Skin of body (tissue), 1 donor: ENCODE measurements at regions not wholly inside any gene's neighbourhood (a gene's known extent, or its start where the extent isn't known, plus 50 kb on each side); places are given as distances from the start of the nearest gene placed in this dataset.
"Not testable (repeated sequence)": the region's sequence is repeated elsewhere in the genome, so short reads cannot be mapped to it uniquely, and the experiment has no call there.

Source experiments
- DNase-seq: peaks from one replicate; lab custom pipeline; 2025; lab: John Stamatoyannopoulos, UW

DNA sequence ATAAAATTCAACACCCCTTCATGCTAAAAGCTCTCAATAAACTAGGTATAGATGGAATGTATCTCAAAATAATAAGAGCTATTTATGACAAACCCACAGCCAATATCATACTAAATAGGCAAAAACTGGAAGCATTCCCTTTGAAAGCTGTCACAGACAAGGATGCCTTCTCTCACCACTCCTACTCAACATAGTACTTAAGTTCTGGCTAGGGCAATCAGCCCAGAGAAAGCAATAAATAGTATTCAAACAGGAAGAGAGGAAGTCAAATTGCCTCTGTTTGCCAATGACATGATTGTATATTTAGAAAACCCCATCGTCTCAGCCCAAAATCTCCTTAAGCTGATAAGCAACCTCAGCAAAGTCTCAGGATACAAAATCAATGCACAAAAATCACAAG lies 673.8 kb upstream of the IGFBP3 start:
- DNase-seq, result not testable (repeated sequence)

DNA sequence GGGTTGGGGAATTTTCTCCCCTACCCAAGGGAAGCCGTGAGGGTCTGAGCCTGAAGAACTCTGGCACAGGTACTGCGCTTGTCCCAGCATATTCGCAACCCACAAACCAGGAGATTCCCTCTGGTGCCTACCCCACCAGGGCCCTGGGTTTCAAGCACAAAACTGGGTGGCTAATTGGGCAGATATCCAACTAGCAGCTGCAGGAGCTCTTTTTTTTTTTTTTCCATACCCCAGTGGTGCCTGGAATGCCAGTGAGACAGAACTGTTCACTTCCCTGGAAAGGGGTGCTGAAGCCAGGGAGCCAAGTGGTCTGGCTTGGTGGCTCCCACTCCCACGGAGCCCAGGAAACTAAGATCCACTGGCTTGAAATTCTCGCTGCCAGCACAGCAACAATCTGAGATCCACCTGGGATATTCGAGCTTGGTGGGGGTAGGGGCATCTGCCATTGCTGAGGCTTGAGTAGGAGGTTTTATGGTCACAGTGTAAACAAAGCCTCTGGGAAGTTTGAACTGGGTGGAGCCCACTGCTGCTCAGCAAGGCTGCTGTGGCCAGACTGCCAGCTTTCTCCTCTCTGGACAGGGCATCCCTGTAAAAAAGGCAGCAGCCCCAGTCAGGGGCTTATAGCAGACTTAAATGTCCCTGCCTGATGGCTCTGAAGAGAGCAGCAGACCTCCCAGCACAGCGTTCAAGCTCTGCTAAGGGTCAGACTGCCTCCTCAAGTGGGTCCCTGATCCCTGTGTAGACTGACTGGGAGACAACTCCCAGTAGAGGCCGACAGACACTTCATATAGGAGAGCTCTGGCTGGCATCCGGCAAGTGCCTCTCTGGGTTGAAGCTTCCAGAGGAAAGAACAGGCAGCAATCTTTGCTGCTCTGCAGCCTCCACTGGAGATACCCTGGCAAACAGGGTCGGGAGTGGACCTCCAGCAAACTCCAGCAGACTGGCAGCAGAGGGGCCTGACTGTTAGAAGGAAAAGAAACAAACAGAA lies 670.1 kb upstream of the IGFBP3 start:
- DNase-seq, result not testable (repeated sequence)

DNA sequence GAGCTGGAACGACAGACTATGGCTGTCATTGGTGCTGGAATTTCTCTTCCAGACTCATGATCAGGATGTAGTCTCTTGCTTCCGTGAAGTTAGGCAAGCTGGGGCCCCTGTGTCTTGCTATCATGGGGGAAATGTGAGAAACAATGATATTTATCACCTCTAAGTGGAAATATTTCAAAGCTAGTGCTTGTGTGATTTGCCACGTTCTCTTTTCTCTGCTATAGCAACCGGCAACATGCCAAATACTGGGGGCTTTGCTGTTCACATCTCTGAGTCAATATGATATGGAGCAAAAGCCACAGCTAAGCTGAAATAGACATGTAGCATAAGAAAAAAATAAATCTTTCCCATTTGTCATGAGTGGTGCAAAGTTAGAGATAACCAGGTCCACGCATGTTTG lies 668.2 kb upstream of the IGFBP3 start:
- no peak for DNase-seq

DNA sequence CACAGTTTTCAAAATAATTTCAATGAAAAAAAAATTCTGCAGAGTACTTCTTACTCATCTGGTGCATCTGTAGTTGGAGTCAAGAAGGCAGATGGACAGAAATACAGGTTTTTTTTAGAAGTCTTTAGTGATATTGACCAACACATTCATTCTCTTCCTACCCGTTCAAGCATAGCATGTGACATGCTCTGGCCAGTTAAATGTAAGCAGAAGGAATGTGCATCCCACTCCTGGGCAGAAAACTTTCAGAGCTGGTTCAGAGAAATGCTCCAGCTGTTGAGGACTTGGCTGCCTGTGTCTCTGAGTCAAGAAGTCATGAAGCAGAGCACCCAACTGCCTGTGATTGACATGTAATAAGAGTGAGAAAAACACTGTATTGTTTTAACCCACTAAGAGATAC lies 665.3 kb upstream of the IGFBP3 start:
- DNase-seq, result no peak

DNA sequence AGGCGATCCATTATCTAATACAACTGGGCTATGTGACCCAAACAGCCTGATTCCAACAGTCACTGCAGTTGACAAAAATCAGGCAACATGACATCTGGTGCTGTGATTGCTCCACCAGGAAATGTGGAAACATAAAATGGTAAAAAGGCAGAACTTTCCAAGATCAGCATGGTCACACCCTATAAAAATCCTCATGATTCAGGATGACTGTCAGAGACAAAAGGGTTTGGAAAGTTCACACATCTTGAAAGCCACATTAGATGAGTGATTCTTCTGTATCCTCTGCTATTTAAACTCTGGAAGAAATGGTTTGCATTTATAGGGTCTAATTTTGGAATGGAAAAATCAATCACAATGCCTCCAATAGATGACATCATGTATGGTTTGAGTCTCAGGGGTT lies 662.6 kb upstream of the IGFBP3 start:
- peak; percentile 91 for DNase-seq

DNA sequence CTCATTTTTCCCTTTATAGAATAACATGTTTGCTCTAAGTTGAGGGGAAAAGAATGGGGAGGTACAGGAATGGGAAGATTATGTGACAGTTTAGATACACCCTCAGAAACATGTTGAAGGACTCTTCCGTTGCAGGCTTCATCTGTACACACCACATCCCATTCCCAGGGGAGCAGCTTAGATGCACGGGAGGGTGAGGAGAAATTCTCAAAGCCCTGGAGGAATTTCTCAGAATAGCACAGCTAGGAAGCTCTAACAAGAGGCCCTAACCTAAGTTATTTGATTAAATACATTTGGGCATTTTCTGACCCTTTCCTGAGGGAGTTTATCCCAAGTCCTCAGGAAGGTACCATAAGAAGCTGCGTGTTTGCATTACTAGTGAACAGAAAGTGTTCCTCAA lies 660.2 kb upstream of the IGFBP3 start:
- no peak for DNase-seq

DNA sequence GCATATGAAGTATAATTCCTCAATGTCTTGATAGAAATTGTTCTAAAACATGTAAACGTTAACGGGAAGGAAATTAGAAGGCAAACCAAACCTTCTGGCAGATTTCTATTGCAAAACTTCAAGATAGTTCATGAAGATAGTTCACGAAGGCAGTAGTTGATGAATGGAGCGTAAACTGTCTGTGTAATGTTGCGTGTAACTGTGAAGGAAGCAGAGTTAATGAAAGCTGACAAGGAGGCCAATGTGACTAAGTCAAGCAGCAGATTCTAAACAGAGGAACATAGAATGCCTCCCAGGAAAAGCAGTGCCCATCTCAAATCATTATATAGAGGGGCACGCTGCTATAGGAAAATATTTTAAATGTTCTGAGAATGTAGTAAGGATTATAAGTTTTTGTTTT lies 659.7 kb upstream of the IGFBP3 start:
- DNase-seq, result peak; percentile 37

DNA sequence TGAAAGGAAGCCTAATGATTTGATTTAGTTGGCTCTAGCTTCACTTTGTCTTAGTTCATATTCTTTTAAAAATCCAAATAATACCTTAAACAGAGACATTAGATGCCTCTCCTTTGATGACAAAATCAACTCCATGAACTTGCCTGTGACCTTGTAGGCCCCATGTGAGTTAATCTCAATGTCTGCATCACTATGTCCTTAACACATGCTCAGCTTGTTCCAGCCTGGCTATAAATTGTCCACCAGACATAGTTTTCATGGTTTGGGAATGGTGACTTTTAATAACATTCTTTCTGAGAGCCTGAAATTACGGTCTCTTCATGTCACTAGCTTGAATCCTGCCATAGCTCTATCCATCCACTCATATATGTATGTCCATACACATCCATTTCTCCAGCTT lies 656.3 kb upstream of the IGFBP3 start:
- DNase-seq, result no peak

DNA sequence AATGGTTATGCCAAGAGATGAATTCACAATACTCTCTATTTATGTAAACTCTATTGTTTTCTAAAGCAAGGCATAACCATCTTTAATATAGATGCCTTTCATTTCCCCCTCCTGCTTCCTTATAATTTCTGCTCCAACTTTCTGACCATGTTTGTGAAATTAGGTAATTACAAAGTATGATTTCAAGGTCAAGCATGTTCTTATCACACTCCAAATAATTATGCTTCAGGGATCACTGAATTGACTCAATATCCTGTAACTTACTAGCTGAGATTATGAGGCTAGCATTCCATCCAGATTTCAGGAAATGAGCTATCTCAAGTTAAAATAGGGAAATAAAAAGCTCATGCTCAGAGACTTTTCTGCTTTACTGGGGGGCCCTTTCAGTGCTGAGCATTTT lies 655.9 kb upstream of the IGFBP3 start:
- no peak for DNase-seq

DNA sequence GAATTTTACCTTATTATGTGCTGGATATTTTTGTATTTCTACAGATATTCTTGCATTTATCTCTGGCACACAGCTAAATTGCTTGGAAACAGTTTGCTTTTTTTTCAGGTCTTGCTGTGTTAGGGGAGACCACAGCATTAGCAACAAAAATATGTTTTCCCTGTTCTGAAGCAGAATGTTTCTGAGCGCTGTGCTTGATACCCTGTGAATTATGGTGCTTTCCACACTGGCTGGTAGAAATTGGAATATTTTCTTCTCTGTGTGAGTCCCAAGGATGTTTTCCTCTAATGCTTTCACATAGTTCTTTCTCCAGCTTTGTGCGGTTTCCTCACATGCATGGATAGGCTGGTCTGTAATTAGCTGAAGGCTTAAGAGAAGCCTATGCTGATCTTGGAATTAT lies 651.6 kb upstream of the IGFBP3 start:
- peak; percentile 15 for DNase-seq

DNA sequence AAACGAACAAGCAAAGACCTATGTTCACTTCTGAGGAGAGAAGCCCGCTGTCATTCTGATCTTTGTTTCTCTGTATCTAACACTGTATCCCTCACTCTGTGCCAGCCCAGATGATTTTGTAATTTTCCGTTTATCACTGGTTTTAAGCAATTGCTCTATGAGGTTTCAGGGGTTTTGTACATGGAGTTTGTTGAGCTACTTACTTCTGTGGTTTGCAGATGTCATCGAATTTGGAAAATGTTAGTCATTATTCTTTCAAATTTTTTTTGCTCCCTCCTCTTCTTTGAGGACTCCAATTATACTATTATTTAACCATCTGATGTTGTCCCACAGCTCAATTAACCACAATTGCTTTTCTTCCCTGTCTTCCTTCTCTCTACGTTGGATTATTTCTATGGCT lies 650.9 kb upstream of the IGFBP3 start:
- DNase-seq, result no peak

DNA sequence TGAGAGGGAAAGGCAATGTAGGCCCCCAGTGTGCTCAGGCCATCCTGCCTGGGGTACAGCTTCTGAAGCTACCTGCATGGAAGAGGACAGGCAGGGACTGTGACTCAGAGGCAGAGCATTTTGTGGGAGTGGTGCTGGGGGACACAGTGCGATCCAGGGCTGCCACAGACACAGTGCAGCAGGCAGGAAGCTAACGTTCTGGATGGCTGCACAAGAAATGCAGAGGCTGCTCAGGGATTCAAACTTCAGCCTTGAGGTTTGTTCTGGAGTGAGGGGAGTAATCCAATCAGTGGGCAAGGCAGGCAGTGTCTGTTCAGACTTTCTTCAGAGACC lies 648.0 kb upstream of the IGFBP3 start:
- no peak for DNase-seq

DNA sequence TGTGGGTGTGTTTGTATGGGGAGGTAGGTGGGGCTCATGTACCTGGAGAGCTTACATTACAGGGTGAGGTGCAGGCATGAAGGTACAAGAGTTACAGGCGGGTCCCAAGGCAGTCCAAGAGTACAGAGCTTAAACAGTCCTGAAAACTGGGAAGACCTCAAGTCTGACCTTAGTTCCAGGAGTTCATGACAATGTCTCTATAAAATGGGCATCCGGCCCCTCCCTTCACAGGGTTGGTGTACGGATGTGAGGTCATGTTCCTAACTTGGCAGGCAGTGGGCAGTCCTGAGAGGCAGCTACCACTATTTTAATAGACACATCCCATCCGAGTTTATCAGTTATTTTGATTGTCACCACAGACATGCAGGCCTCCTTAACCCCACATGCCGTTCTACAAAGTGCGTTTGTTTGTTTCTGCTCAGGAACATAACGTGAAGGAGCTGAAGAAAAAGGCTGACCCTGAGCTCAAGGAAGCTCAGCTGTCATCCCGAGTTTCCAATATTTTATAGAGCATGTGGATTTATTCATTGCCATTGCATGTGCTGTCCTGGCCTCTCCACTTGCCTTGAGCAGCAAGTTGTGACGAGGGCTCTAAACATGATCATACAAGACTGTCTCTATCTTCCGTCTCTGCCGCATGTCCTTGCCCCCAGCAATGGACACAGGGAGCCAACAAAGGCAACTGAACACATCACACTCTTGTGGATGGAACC lies 647.5 kb upstream of the IGFBP3 start:
- no peak for DNase-seq

DNA sequence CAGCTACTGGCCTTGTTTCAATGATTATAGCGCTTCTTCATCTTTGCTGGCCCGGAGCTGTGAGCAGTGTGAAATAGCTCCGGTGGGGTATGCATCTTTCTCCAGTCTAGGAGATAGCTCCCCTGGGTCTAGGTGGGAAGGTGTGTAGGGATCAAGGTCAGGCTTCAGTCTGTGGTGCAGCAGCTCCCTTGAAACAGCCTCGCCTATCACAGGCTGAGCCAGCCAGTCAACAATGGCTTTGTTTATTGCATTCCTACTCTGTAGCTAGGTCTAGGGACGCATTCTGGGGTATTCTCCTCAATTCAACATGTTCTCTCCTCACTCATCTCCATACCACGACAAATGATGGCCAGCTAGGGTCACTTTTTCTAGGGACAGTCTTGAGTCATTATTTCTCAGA lies 646.8 kb upstream of the IGFBP3 start:
- DNase-seq, result no peak

DNA sequence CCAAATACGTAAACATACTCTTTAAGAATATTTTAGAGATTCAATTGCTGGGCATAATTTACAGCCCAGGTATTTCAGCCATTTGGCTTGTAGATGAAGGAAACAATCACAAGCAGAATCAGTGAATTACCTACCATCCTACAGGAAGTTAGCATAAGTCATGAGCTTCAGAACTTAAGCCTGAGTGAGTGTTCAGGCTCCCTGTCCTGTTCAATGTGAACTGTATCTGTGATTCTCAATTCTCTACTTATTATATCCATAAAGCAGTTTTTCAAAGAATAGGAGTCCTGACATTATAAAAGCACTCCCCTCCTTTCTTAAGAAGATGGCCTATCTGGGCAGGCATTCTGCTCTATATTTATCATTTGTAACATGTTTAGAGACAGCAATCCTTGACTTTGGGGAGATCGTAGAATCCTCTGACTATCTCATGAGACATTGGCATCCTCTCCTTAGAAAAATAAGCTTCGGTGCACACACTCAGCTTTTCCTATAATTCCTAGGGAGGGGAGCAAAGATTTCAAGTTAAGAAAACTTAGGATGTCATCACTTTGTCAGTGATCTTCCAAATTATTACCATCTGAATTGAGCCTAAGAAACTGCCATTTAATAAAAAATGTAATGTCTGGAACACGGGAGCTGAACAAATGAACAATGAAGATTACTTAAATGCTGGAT lies 645.2 kb upstream of the IGFBP3 start:
- DNase-seq, result no peak

DNA sequence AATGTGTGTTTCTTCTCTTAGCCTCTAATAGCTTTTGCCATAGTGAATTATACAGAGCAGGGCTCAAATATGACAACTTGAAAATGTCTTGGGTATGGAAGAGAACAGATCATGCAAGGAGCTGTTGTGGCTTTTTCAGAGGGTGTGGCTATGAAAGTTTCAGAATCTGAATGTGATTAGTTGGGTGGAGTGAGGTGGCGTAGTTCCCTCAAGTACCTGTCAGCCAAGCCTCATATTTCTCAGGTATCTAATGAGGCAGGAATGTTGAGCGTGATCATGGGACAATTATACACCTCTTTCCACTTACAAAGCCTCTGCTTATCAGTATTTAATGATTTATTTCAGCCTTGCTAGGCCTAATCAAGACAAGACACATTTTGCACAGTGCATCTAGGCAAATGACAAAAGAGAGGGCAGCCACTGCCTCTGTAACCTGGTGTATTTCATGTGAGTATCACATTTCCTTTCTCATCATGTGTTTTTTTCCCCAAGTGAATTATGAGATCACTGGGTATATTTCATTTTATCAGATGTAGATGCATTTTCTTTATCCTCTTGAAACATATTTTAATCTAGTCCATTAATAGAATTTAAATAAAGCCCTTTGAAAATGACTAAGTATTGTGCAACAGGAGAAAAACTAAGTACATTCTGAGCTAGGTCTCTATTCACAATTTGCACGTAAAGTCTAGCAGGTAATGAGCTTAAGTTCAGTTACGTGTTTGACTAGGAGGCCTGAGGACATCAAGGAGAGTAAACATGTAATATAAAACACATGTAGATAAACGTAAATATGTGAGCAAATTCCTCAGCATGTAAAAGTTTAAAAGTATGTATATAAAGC lies 644.4 kb upstream of the IGFBP3 start:
- DNase-seq, result no peak

DNA sequence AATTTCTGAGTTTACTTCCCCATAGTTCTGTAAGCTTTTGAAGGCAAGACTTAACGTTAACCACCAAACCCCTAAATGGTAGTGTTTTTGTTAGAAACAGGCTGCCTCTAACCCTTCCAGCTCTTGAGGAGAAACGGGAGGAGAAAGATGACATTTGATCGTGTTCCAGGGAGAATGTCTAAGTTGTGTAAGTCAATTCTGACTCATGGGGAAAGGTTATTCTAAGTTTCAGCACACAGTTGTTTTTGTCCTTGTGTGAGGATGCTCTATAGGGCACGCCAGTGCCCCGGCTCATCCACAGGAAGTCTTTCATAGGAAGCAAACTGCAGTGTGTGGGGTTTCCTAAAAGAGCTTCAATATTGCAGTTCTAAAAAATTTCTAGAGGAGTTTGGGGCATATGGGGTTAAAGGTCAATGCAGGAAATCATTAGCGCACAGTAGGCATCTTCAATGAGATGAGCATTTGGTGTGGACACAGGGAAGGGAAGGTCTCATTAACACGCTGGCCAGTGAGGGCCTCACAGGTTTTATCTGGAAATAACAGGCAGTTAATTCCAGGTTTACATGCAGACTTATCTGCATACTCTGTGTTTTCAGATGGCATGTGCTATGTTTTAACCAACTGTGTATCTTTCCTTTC lies 638.2 kb upstream of the IGFBP3 start:
- no peak for DNase-seq

DNA sequence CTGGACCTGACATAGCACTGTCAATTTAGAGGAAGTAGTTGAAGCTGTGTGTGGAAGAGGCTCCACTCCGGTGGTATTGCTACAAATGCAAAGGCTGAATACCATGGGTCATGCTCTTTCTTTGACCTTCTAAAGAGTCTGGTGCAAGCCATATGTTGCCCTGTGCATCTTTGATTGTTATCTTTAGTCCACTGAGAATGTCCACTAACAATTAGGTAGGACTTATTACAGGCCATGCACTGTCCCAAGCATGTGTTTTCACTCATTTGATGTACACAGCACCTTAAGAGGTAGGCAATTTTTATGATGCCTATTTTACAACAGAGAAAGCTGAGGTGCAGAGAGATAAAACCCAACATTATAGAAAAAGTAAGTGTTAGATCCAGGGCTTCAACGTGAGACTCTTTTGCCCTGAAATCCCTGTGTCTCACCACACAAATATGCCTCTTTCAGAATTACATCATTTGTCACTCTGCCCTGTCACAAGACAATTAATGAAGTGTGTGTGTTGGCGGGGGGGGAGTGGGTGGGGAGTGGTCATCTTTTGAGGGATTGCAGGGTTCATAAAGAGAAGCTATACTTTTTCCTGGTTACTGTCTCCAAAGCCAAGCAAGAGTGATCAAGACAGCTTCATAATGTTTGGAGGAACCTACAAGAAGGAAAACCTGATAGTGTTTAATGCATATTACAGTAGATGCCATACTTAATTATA lies 637.6 kb upstream of the IGFBP3 start:
- DNase-seq, result no peak

DNA sequence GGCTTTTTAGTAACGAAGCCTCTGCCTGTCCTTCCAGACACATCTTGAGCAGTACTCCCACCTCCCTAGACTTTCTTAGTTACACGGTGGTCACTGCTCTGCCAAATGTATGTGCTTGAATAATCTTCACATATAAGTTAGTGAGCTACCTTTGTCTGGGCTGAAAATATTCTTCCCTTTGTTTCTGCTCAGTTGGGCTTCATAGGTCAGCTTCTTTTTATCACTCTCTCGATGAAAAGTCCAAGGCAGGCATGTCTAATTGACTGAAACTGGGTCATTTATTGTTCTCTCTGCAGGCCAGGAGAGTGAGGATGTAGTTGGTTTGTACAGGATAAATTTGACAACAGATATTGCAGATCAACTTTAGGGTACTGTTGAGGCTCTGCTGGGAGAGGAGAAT lies 636.7 kb upstream of the IGFBP3 start:
- no peak for DNase-seq

DNA sequence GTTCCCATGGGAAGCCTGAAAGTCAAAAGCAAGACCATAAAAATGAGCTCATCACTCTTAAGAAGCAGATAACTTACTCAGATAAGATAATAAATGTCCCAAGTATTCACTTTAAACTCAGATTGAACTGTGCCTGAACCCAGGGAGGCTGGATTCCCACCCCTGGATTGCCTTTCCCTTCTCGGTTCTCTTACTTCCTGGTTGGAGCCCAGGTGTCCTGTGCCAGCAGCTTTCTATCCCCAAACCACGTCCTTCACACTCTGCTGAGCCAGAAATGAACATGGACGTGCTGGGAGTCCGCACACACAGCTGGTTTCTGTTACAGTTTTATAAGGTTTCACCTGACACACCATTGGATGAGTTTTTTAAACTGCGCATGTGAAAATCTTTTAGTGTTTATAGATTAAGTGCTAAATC lies 636.2 kb upstream of the IGFBP3 start:
- no peak for DNase-seq
